ENCODE measurements at regions not wholly inside any gene's neighbourhood (a gene's known extent, or its start where the extent isn't known, plus 50 kb on each side); places are given as distances from the start of the nearest gene placed in this dataset.

DNA sequence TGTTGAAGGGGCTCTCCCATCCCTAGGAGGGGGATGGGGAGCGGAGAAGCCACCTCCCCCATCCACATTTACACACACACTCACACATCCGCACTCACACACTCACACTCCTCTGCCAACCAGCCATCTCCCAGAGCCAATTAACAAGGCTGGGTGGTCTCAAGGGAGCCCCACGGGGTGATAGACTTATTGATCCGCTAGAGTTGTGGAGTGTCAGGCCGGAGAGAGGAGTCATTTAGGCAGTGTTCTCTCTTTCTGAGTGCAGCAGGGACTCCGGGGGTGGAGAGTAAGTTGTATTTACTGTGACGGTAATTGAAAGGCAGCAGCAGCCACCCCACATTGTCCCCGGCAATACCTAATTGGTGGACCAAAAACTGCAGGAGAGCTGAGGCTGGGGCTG lies 61.6 kb downstream of the KLHDC7A start:
- no peak overlapping the region for H3K27ac ChIP-seq (ENCODE audit: insufficient read depth, low read depth, low read length)
- no peak overlapping the region for H2AFZ ChIP-seq (ENCODE audit: low read depth, low read length)
- H3K9me3 ChIP-seq (replicated peaks; ENCODE audit: control insufficient read depth, insufficient read depth, low read length): no peaks in the 10 kb centered on the region
- no peaks in the 10 kb centered on the region for H3K36me3 ChIP-seq (ENCODE audit: control insufficient read depth in 2 of 2, extremely low read depth in 1 of 2, insufficient read depth in 2 of 2, low read length in 2 of 2)
- dilution Hi-C loops (cut with MboI; ENCODE audit: extremely low pct_ligation_motif_present, low sequenced_read_pairs) (no loop called here), intact Hi-C loops (cut with micrococcal nuclease) (no loop called here)
- H4K20me1 ChIP-seq (replicated peaks; ENCODE audit: control insufficient read depth, extremely low read depth, insufficient read depth, low read length): no peaks in the 10 kb centered on the region
- DNase-seq (ENCODE audit: low read depth, low spot score) (no peak), FAIRE-seq (no peak)
- no peaks in the 10 kb centered on the region for H3K27me3 ChIP-seq (ENCODE audit: control insufficient read depth in 2 of 2, insufficient read depth in 2 of 2, low read length in 2 of 2)
- POLR2A ChIA-PET: no interaction called here
- no TSS peak for BruUV-seq (replicated peaks)
- no peak for TF ChIP-seq EZH2 (IDR thresholded peaks at IDR 0.05; ENCODE audit: borderline replicate concordance, low read depth, low read length, severe bottlenecking)
- no peak for TF ChIP-seq GATA2 (IDR thresholded peaks at IDR 0.05; ENCODE audit: insufficient read depth, insufficient read length, low read depth, low read length)
- no peak overlapping the region for H3K9ac ChIP-seq (replicated peaks; ENCODE audit: extremely low read depth, insufficient read depth, low read length)
- H3K4me2 ChIP-seq (ENCODE audit: insufficient read depth, low read length): no peak overlapping the region
- H3K79me2 ChIP-seq (ENCODE audit: control insufficient read depth, insufficient read depth, low read length): no peaks in the 10 kb centered on the region
- no peaks in the 10 kb centered on the region for H3K4me1 ChIP-seq (ENCODE audit: control insufficient read depth, extremely low read depth, insufficient read depth, low read length)
- H3K4me3 ChIP-seq (replicated peaks in 1 of 3; ENCODE audit: insufficient read depth in 1 of 3, low read depth in 1 of 3, low read length in 3 of 3): no peak overlapping the region
- no peaks in the 10 kb centered on the region for H3K9me1 ChIP-seq (replicated peaks; ENCODE audit: control insufficient read depth, extremely low read depth, insufficient read depth, low read length)
- CTCF ChIA-PET: no interaction called here

DNA sequence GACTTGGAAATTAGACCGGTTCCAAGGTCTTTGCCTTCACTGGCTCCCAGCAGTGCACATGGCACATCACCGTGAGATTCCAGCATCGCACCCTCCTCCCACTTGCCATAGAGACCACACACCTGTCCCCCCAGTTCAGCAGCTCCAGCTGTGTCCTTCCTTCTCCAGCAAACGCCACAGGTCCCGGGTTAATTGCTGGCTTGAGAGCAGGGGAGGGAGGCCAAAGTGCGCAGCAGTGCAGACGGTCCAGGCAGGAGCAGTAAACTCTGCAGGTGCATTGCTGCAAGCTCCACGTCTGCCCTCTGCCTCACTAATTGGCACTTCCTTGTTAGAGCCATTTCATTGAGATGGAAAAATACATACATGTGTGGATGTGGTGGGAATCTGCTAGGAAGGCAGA lies 65.3 kb downstream of the KLHDC7A start:
- DNase-seq (ENCODE audit: low read depth, low spot score): no peak
- no peak overlapping the region for H3K9ac ChIP-seq (replicated peaks; ENCODE audit: extremely low read depth, insufficient read depth, low read length)
- FAIRE-seq: no peak
- intact Hi-C loops (cut with micrococcal nuclease) (no loop called here), dilution Hi-C loops (cut with MboI; ENCODE audit: extremely low pct_ligation_motif_present, low sequenced_read_pairs) (no loop called here)
- no peaks in the 10 kb centered on the region for H3K9me1 ChIP-seq (replicated peaks; ENCODE audit: control insufficient read depth, extremely low read depth, insufficient read depth, low read length)
- H3K27me3 ChIP-seq (ENCODE audit: control insufficient read depth in 2 of 2, insufficient read depth in 2 of 2, low read length in 2 of 2): no peaks in the 10 kb centered on the region
- ChIA-PET CTCF (no interaction called here), POLR2A (no interaction called here)
- no peak overlapping the region for H3K27ac ChIP-seq (ENCODE audit: insufficient read depth, low read depth, low read length)
- H3K79me2 ChIP-seq (ENCODE audit: control insufficient read depth, insufficient read depth, low read length): no peaks in the 10 kb centered on the region
- H2AFZ ChIP-seq (ENCODE audit: low read depth, low read length): no peak overlapping the region
- TF ChIP-seq POLR2AphosphoS5 (IDR thresholded peaks at IDR 0.05; ENCODE audit: insufficient read depth, low read depth, low read length): no peak
- TF ChIP-seq GATA2 (IDR thresholded peaks at IDR 0.05; ENCODE audit: insufficient read depth, insufficient read length, low read depth, low read length): no peak
- no peak for TF ChIP-seq JUN (IDR thresholded peaks at IDR 0.05; ENCODE audit: borderline replicate concordance, insufficient read depth, insufficient read length, low read depth)
- TF ChIP-seq MYC (IDR thresholded peaks at IDR 0.05; ENCODE audit: low read depth, low read length): no peak
- TF ChIP-seq, protein P1, sequence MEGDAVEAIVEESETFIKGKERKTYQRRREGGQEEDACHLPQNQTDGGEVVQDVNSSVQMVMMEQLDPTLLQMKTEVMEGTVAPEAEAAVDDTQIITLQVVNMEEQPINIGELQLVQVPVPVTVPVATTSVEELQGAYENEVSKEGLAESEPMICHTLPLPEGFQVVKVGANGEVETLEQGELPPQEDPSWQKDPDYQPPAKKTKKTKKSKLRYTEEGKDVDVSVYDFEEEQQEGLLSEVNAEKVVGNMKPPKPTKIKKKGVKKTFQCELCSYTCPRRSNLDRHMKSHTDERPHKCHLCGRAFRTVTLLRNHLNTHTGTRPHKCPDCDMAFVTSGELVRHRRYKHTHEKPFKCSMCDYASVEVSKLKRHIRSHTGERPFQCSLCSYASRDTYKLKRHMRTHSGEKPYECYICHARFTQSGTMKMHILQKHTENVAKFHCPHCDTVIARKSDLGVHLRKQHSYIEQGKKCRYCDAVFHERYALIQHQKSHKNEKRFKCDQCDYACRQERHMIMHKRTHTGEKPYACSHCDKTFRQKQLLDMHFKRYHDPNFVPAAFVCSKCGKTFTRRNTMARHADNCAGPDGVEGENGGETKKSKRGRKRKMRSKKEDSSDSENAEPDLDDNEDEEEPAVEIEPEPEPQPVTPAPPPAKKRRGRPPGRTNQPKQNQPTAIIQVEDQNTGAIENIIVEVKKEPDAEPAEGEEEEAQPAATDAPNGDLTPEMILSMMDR (IDR thresholded peaks at IDR 0.05; ENCODE audit: extremely low read depth in 1 of 2, insufficient read depth in 1 of 2, low read depth in 1 of 2, low read length in 2 of 2): no peak
- TF ChIP-seq POLR2A (IDR thresholded peaks at IDR 0.05; ENCODE audit: low read depth, low read length): no peak
- TF ChIP-seq, protein P2, sequence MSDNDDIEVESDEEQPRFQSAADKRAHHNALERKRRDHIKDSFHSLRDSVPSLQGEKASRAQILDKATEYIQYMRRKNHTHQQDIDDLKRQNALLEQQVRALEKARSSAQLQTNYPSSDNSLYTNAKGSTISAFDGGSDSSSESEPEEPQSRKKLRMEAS (IDR thresholded peaks at IDR 0.05; ENCODE audit: insufficient read depth, insufficient read length): no peak
- TF ChIP-seq FOS (IDR thresholded peaks at IDR 0.05; ENCODE audit: borderline replicate concordance, insufficient read depth, low read length): no peak
- TF ChIP-seq EZH2 (IDR thresholded peaks at IDR 0.05; ENCODE audit: borderline replicate concordance, low read depth, low read length, severe bottlenecking): no peak
- no peaks in the 10 kb centered on the region for H3K9me3 ChIP-seq (replicated peaks; ENCODE audit: control insufficient read depth, insufficient read depth, low read length)
- no peaks in the 10 kb centered on the region for H3K36me3 ChIP-seq (ENCODE audit: control insufficient read depth in 2 of 2, extremely low read depth in 1 of 2, insufficient read depth in 2 of 2, low read length in 2 of 2)
- no peak overlapping the region for H3K4me2 ChIP-seq (ENCODE audit: insufficient read depth, low read length)
- no peak overlapping the region for H3K4me3 ChIP-seq (replicated peaks in 1 of 3; ENCODE audit: insufficient read depth in 1 of 3, low read depth in 1 of 3, low read length in 3 of 3)
- H4K20me1 ChIP-seq (replicated peaks; ENCODE audit: control insufficient read depth, extremely low read depth, insufficient read depth, low read length): no peaks in the 10 kb centered on the region
- no peaks in the 10 kb centered on the region for H3K4me1 ChIP-seq (ENCODE audit: control insufficient read depth, extremely low read depth, insufficient read depth, low read length)
- no TSS peak for BruUV-seq (replicated peaks)
